ENCODE measurements at regions not wholly inside any gene's neighbourhood (a gene's known extent, or its start where the extent isn't known, plus 50 kb on each side); places are given as distances from the start of the nearest gene placed in this dataset.

DNA sequence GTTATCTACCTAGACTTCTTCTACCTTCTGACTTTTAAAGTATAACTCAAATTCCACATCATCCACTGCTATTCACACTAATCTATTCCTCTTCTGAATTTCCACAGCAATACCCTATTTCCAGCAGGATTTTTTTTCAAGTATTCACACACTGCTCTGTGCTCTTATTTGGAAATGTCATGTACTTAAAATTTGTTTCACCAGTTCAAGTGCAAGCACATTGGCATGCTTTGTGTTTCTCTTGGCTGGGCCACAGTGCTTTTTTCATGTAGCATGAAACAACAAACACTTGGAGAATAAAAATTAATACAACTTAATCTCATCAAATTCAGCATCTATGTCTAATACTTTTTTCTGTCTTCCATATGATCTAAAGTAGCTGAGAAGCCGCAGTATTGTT, 161.8 kb upstream of the PCDH18 start:
- TF ChIP-seq CTCF (conservative IDR thresholded peaks at IDR 0.05): no peak
- TF ChIP-seq ZFX (IDR thresholded peaks at IDR 0.05): no peak
